SK-N-DZ (cell line): ENCODE measurements at regions not wholly inside any gene's neighbourhood (a gene's known extent, or its start where the extent isn't known, plus 50 kb on each side); places are given as distances from the start of the nearest gene placed in this dataset.
A peak's percentile ranks its signal among the peaks of the same experiment; 100 is the strongest.
"Not testable (repeated sequence)": the region's sequence is repeated elsewhere in the genome, so short reads cannot be mapped to it uniquely, and the experiment has no call there.

Source experiments
- DNase-seq: peaks from one replicate; pipeline ENCODE4 v3.0.0-alpha.2; 2015; ENCODE audit warnings: low spot score

DNA sequence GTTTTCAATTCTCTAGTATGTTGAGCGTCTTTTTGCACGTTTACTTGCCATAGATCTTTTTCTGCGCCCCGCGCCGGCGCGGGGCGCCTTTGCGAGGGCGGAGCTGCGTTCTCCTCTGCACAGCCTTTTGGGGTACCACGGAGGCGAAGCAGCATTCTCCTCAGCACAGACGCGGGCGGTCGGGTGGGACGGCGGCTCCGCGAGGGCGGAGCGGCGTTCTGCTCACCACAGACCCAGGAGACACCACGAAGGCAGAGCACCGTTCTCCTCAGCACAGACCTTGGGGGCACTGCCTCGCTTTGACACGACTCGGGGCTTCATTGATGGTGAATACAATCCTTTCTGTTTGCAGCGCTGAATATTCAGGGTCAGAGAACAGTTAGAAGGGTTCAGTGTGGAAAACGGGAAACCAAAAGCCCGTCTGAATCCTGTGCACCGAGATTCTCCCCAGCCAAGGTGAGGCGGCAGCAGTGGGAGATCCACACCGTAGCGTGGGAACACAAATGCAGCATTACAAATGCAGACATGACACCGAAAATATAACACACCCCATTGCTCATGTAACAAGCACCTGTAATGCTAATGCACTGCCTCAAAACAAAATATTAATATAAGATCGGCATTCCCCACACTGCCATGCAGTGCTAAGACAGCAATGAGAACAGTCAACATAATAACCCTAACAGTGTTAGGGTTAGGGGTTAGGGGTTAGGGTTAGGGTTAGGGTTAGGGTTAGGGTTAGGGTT, 190.7 kb upstream of the VIPR2 start:
- DNase-seq: not testable (repeated sequence)

DNA sequence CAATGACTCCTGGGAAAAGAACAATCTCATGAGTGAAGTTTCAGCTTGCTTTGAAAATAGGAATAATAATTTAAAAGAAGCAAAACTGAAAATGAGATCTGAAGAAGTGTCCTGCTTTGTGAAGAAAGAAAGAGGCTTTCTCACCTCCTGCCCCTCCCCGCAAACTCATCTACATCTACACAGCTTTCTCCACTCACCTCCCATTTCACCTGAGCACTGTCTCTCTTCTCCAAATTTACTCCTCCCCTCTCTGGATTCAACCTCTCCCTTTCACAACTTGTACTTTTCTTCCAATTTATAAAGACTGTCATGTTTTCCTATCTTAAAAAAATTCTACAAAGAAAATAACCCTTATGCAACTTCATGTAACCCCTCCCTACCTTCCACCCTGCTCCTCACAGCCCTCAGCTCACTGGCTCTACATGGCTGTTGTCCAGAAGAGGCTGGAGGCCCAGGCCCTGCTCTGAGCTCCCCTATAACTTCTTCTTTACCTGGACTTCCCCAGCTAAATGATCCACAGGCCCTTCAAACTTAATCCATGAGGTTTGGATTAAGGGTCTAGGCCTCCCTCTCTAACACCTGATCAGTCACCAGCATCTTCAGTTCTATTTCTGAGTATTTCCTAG, 188.3 kb upstream of the VIPR2 start:
- DNase-seq: not testable (repeated sequence)

DNA sequence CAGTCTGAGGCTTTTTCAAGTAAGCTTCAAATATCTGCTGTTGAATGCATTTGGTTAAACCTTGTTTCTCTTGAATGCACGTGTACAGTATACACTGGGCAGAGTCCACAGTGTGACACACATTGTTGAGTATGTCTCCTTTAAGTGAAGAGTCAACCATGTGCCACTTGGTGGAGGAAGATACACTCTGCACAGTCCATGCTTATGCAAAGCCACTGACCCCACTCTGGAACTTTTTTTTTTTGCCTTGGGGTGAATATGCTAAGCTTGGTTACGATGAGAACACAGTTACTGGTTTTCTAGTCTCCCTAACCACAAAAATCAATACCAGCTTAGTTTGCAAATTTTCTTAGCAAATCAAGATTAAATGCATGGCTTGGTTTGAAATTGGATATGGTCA, 186.8 kb upstream of the VIPR2 start:
- DNase-seq: no peak

DNA sequence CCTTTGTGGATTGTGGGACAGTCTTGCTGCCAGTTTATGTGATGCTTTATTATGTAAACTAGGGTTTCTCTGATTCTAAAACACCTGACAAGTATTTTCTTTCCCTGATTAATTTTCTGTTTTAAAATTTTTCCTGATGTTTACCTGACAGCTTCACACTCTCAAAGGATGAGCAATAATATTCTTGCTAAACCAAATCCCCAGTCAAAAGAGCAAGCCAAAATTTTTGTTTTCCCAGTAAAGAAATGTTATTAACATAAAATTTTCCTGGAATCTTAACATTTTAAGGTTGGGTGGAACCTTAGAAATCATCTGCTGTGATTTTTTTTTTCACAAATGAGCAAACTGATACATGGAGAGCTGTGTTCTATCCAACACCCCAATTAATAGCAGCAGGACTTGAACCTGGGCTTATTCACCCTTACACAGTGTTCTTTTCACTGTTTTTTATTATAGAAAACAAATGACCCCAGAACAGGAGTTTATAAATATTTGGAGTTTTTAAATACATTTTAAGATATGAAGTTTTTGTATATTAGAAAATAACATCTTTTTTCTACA, 185.2 kb upstream of the VIPR2 start:
- no peak for DNase-seq

DNA sequence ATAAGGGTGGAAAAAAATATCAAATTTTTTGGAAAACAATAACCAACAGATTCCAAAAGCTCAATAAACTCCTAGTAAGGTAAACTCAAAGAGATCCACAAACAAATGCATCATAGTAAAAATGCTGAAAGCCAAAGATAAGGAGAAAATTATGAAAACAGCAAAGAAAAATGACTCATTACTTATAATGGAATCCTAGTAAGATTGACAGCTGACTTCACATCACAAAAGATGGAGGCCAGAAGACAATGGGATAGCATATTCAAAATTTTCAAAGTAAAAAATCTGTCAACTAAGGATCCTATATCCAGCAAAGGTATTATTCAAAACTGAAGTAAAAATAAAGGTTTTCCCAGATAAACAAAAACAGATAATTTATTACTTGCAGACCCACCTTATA, 183.4 kb upstream of the VIPR2 start:
- no peak for DNase-seq

DNA sequence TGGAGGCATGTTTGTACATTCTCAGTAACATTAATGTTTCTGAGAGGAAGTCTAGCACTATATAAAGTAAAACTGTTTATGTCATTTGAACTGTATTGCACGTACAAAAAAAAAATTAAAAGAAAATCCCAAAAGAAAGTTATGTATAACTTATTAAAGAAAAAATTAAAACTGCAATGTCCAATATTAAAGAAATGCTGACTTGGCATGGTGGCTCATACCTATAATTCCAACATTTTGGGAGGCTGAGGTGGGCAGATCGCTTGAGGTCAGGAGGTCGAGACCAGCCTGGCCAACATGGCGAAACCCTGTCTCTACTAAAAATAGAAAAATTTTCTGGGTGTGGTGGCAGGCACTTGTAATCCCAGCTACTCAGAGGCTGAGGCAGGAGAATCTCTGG, 178.7 kb upstream of the VIPR2 start:
- no peak for DNase-seq

DNA sequence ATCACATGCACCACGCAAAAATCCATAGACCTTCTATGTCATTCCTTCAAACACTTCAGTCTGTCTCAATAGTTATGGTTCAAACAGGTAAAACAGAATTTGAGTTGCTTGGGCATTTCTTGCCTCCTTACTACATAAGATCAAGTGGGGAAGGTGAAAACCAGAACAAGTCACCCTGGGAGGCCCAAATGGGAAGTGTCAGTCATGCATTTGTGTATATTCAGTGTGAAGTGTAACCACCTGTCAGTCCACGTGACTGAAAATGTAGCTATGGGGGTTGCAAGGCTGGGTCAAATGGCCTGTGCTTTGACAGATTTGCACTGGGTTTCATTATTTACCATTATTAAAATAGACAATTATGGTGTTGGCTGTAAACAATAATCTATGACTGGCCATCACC, 176.6 kb upstream of the VIPR2 start:
- no peak for DNase-seq

DNA sequence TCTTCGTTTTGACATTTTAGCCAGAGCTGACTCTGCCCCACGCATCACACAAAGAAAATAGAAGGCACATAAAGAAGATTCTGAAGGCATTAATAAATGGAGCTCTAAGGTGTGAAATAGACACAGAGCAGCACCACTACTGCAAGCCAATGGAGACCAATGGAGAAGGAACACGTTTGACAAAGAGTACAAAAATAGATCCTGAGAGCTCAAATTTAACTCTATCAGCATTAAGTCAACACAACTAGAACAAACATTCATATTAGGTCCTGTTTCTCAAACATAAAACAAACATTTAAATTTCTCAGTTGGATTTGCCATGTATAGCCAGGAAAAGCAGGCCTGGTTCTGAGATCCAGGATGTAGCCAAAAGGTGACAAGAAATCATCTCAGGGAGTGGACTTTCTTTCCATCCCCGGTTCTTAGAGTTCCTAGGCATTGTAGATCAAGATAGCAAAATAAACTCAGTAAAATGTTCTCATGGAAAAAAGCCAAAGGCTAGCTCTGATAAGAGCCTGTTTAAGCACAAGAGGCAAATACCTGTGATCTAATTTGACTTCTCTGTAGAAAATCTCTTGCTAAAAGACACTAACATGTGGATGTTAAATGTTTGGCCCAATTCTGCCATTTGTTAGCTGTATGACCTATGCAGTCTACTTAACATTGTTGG, 174.2 kb upstream of the VIPR2 start:
- peak; percentile 80 for DNase-seq

DNA sequence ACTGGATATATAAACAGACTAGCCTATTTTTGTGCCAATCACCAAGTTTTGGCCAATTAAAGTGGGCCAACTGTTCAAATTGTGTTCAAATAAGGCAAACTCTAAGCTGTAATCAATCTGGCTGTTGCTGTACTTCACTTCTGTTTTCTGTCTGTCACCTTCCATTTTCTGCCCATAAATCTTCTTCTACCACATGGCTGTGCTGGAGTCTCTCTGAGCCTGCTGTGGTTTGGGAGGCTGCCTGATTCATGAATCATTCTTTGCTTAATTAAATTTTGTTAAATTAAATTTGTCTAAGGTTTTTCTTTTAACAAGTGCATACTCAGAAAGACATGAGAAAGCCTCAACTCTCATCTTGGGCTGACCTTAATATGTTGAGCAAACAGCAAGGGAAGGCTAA, 172.6 kb upstream of the VIPR2 start:
- peak; percentile 97 for DNase-seq

DNA sequence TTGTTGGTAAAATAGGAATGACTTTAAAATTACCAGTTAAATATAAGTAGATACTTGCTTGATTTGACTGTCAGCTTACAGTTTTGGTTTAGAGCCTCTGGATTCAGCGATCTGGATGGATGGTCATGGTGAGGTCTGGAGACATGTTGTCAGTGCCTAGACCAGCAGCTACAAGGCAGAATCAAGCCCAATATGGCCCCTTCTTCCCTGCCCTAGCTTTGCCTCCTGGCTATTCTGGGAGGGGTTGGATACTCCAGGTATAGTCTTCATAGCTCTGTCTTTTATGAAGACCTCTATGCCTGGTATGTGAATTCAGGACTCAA, 166.5 kb upstream of the VIPR2 start:
- no peak for DNase-seq

DNA sequence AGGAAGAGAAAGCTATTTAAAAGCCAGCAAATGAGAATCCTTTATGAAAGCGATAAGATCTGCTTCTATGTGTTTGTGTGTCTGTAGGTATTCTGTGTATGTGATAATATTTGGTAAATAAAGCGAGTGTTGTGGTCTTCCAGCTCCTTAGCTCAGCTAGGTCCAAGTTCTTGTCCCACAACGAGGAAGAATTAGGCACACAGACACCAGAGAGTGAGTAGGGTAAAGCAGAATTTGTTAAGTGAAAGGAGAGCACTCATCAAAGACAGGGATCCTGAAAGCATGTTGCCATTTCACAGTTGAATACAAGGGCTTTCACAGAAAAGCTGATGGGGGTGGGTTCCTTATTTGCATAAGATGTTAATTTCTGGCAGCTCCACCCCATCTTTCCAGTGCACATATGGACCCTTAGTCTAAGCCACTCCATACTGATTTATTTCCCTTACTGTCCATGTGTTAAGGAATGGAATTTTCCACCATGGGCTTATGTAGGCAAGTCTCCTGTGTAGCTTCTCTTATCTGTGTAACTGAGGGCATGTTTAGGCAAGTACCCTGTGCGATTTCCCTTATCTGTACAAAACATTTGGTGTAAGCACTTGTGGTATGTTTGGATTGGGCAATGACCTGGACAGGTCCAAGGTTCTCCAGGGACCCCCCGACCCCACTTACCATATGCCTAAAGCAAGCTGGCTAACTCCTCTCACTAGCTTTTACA, 165.9 kb upstream of the VIPR2 start:
- DNase-seq: no peak

DNA sequence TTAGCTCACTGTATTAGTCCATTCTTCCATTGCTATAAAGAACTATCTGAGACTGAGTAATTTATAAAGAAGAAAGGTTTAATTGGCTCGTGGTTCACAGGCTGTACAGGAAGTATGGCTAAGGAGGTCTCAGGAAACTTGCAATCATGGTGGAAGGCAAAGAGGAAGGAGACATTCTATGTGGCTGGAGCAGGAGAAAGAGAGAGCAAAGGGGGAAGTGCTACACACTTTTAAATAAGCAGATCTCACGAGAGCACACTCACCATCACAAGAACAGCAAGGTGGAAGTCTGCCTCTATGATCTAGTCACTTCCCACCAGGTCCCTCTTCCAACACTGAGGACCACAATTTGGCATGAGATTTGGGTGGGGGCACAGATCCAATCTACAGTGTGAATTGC, 164.5 kb upstream of the VIPR2 start:
- DNase-seq: not testable (repeated sequence)

DNA sequence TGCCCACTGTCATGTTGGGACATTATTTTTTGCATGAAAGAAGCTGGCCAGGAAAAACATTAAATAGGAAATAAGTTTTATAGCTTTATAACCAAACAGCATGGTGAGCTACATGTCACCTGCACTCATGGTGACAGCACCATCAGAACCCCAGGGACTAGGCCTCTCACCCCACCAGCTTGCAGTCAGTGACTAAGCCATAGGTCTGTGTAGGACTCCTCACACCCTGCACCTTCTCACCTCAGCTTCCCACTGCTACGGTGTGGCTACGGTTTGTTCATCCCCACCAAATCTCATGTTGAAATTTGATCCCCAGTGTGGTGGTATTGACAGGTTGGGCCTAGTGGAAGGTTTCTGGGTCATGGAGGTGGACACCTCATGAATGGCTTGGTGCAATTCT, 161.3 kb upstream of the VIPR2 start:
- no peak for DNase-seq

DNA sequence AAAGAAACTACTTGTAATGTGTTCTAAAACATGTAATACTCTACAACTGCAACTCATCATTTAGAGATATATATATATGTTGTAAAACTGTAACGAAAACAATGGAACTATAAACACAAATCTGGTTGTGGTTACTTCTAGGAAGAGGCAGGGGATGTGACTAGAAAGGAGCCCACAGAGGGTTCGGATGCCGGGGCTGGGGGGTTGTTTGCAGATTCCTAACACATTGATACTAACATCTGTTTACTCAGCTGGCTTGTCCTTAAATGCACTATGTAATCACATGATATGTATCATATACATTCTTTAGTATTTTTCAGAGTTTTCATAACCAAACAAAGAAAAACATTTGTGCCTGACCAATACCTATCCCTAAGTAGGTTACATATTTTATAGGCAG, 160.5 kb upstream of the VIPR2 start:
- not testable (repeated sequence) for DNase-seq

DNA sequence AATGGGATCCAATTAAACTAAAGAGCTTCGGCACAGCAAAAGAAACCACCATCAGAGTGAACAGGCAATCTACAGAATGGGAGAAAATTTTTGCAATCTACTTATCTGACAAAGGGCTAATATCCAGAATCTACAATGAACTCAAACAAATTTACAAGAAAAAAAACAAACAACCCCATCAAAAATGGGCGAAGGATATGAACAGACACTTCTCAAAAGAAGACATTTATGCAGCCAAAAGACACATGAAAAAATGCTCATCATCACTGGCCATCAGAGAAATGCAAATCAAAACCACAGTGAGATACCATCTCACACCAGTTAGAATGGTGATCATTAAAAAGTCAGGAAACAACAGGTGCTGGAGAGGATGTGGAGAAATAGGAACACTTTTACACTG, 158.8 kb upstream of the VIPR2 start:
- DNase-seq: not testable (repeated sequence)

DNA sequence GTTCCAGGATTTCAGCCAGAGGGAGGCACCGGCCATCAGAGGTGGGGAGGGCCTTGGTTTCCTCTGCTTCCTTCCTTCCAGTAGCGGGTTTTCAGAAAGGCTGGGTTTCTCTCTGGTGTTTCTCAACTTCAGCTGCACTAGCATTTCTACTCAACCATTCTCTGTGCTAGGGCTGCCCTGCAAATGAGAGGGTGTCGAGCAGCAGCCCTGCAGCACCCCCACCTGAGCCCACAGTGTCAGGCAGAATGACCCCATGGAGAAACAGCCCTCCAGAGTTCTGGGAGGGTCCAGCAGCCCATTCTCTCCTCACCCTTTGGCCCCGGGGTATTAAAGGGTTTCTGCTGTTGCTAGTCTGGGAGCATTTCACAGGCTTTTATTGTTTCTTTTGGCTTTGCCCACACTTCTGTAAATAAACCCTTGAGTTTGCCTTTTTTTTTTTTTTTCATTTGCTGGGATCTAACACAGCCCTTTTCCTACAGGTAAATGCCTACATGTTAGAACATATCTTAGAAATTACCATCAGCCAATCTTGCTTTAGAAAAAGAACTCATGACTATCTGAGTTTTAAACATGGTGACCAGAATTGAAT, 151.5 kb upstream of the VIPR2 start:
- DNase-seq: no peak

DNA sequence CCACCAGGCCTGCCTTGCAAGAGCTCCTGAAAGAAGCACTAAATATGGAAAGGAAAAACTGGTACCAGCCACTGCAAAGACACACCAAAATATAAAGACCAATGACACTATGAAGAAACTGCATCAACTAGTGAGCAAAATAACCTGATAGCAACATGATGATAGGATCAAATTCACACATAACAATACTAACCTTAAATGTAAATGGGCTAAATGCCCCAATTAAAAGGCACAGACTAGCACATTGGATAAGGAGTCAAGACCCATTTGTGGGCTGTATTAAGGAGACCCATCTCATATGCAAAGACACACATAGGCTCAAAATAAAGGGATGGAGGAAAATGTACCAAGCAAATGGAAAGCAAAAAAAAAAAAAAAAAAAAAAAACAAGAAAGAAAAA, 141.8 kb upstream of the VIPR2 start:
- DNase-seq: not testable (repeated sequence)

DNA sequence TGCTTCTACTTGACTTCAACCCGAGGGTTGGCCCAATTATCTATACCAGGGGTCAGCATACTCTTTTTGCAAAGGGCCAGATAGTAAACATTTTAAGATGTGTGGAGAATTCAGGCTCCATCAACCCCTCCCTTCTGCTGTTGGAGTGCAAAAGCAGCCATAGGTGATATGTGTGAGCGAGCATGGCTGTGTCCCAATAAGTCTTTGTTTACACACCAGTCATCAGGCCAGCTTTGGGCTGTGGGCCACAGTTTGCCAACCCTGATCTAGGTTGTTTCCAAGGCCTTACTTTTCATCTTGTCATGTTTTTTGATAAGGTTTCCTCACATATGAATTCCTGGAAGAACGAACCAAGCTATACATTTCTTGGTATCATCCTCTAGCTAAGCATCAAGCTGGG, 136.9 kb upstream of the VIPR2 start:
- no peak for DNase-seq

DNA sequence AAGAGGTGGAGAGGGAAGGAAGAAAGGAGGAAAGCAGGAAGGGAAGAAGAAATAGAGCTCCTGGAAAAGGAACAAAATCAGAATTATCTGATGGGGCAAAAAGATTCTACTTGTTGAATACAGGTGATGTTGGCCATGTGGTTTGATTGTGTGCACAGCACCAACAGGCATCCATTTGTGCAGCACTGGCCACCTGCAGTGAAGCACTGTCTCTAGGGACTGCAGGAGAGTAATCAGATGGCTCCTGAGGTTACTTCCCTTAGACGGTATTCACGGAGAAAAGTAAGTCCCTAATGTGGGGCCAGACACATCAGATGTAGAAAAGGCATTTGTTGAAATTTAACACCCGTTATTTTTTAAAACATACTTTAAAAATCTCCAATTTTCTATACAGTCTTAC, 135.3 kb upstream of the VIPR2 start:
- DNase-seq: peak; percentile 61

DNA sequence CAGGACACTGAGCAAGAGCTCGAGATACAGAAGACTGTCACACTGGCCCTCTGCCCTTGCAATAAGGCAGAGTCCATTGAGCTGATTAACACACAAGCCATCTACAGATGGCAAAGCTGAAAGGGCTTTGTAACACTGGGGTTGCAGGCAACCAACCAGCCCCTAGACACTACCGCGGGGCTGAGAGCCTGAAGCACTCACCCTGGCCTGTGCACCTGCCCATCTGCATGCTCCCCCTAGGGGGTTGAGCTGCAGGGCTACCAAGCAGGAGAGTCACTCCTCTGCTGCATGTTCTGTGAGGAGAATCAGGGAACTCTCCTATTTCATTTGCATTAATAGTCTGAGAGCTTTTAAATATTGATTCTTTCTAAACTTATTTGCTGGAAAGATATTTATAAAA, 128.1 kb upstream of the VIPR2 start:
- peak; percentile 37 for DNase-seq

DNA sequence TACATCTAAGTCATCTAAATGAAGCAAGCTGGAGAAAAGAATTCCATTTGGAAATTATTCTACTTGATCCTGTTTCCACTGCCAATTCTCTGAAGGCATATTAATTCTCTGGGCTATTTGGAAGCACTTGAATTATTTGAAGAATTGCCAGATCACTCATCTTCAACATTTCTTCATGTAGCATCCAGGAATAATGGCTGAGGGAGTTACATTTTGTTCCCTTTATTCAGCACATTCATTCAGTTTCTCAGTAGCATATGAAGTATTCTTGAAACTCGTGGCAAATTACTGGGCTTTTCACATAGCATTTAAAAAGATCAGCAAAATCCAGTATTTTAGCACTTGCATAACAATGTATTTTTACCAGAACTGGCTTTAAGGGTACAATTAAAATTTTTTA, 127.1 kb upstream of the VIPR2 start:
- DNase-seq: no peak

DNA sequence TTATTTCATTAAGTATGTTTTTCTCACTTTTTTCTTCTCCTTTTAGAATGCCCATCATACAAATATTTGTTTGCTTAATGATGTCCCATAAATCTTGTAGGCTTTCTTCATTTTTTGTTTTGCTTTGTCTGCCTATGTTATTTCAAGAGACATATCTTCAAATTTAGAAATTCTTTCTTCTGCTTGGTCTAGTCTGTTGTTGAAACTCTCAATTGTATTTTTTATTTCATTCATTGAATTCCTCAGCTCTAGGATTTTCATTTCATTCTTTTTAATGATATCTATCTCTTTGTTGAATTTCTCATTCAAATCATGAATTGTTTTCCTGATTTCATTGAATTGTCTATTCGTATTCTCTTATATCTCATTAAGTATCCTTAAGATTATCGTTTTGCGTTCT, 125.1 kb upstream of the VIPR2 start:
- no peak for DNase-seq
